Heart left ventricle (tissue), 16 donors: ENCODE measurements at regions not wholly inside any gene's neighbourhood (a gene's known extent, or its start where the extent isn't known, plus 50 kb on each side); places are given as distances from the start of the nearest gene placed in this dataset.

Experiments used
- ATAC-seq, 4 donors: fragments of 200-7000 bp; cut with Tn5 transposase; one replicate each; pipeline ENCODE4 v1.9.1; 2020 to 2022; ENCODE audit warnings: moderate library complexity in 4 of 4, mild to moderate bottlenecking in 3 of 4, moderate number of reproducible peaks in 1 of 4
- DNase-seq, 5 donors: peaks; one replicate each; pipeline ENCODE4 v3.0.0-alpha.2; 2020
- H3K27ac ChIP-seq, 12 donors: fragments of 200-600 bp; sonication (generic) in 4 of 12; one replicate each; pipeline versions ENCODE4 v1.5.0 to v1.8.0; 2016 to 2022; ENCODE audit warnings: mild to moderate bottlenecking in 2 of 12
- H3K27me3 ChIP-seq, 9 donors: fragments of 200-600 bp; sonication (generic) in 2 of 9; one replicate each; pipeline versions ENCODE4 v1.5.1 to v1.8.0; 2016 to 2022; ENCODE audit warnings: mild to moderate bottlenecking in 3 of 9
- H3K36me3 ChIP-seq, 9 donors: fragments of 200-600 bp; sonication (generic) in 2 of 9; one replicate each; pipeline versions ENCODE4 v1.5.0 to v1.8.0; 2018 to 2022; ENCODE audit warnings: mild to moderate bottlenecking in 2 of 9
- H3K4me1 ChIP-seq, 12 donors: fragments of 200-600 bp; sonication (generic) in 4 of 12; one replicate each; pipeline versions ENCODE4 v1.5.0 to v1.8.0; 2016 to 2022; ENCODE audit warnings: mild to moderate bottlenecking in 3 of 12
- H3K4me3 ChIP-seq, 12 donors: fragments of 200-600 bp; sonication (generic) in 4 of 12; one replicate each; pipeline versions ENCODE4 v1.5.0 to v1.8.0; 2017 to 2022; ENCODE audit warnings: mild to moderate bottlenecking in 9 of 12, moderate library complexity in 4 of 12
- H3K9me3 ChIP-seq, 12 donors: fragments of 200-600 bp; sonication (generic) in 4 of 12; one replicate each; pipeline versions ENCODE4 v1.5.0 to v1.8.0; 2016 to 2022; ENCODE audit warnings: mild to moderate bottlenecking in 1 of 12
- CTCF ChIP-seq, 12 donors: fragments of 200-600 bp; sonication (generic) in 4 of 12; IDR thresholded peaks; one replicate each; pipeline versions ENCODE4 v1.5.0 to v1.8.0; 2018 to 2022; ENCODE audit warnings: antibody characterized with exemption in 12 of 12, mild to moderate bottlenecking in 5 of 12
- POLR2A ChIP-seq, 2 donors: fragments of 450-650 bp; IDR thresholded peaks; one replicate each; pipeline ENCODE4 v1.6.1; 2017; ENCODE audit warnings: antibody characterized with exemption in 2 of 2, mild to moderate bottlenecking in 2 of 2, moderate library complexity in 2 of 2
- WGBS, 4 donors: extraction: QIAGEN DNeasy Blood & Tissue Kit in 2 of 4; methylation state at CpG; one replicate each; pipeline versions ENCODE4 v1.1.5 to v1.1.7; 2013 to 2018; 5-methylcytosine and 5-hydroxymethylcytosine counted together
- intact Hi-C, 10 donors: fragments of 100-400 bp; cut with DNase I; formaldehyde crosslinking; loops; one replicate each; pipeline versions ENCODE4 v1.11.1 to v1.14.2; 2022
- donor health status: ischemic (EF 13 %, LVEDD 7.1; RV severe dilation, severe dysfunction).
- donor health status: healthy with polysubstance abuse.
- donor health status: DM: no; HTN: yes; CAD: no.
- donor health status: DM: no; HTN: no; CAD: no.
- donor health status: ischemic (EF 25% LVEDD 6.9; RV normal size, moderate dysfunction).
- donor health status: ischemic (EF 25% LVEDD 5.7; RV mildly dilated, moderate dysfunction).
- donor health status: healthy.
- donor health status: DM: yes; HTN: yes; CAD: no.
- donor health status: ischemic (EF 35%, LVEDD 5.7; RV mildly dilated, moderate dysfunction).
- donor health status: nonischemic (EF 11% LVEDD 7.7; RV severe dilation, severe dysfunction).
- donor health status: DM: yes; HTN: yes; CAD: no.
- donor health status: PGD.
- donor health status: ischemic (EF 29% LVEDD 5.4; RV normal size, mild dysfunction).
- donor health status: nonischemic (EF 23%, LVEDD 6.1; RV moderate dilation, normal function).

GRCh38 chr3:72011485-72011884 is 226.5 kb upstream of the PROK2 start:
- H3K4me3 ChIP-seq = no peak overlapping the region
- TF ChIP-seq POLR2A (IDR thresholded peaks at IDR 0.05) = no peak
- no peak for TF ChIP-seq CTCF (IDR thresholded peaks at IDR 0.05)
- DNase-seq = no peak
- ATAC-seq = no peak
- 79 to 89% (median 84%) methylated on average over 4 of the region's 4 CpGs for WGBS, 4 donors
- no peaks in the 10 kb centered on the region for H3K27me3 ChIP-seq
- H3K27ac ChIP-seq = no peak overlapping the region
- H3K4me1 ChIP-seq = peaks cover 0 to 26% (median 0%) of the 10 kb centered on the region in 12 donors
- no peaks in the 10 kb centered on the region for H3K36me3 ChIP-seq
- H3K9me3 ChIP-seq = no peaks in the 10 kb centered on the region
- intact Hi-C loops = no loop called here

- peak in 3 of 4 donors; percentile 41 to 49 (median 47) for ATAC-seq
- Histone ChIP-seq H3K27ac (peak overlapping the region in 1 of 12 donors; percentile 50), H3K36me3 (no peaks in the 10 kb centered on the region), H3K27me3 (no peaks in the 10 kb centered on the region), H3K4me1 (peaks cover 0 to 26% (median 0%) of the 10 kb centered on the region in 12 donors), H3K4me3 (no peak overlapping the region), H3K9me3 (no peaks in the 10 kb centered on the region)
- intact Hi-C loops = no loop called here
- TF ChIP-seq POLR2A (IDR thresholded peaks at IDR 0.05) = no peak
- TF ChIP-seq CTCF (IDR thresholded peaks at IDR 0.05) = no peak
- DNase-seq = no peak
- WGBS, 4 donors = 73 to 79% (median 77%) methylated on average over 8 of the region's 8 CpGs
Observed at GRCh38 chr3:72009851-72010443, 225.0 kb upstream of the PROK2 start.

- Histone ChIP-seq H3K4me3 (no peak overlapping the region), H3K4me1 (peaks cover 0 to 26% (median 0%) of the 10 kb centered on the region in 12 donors), H3K27ac (peak overlapping the region in 1 of 12 donors; percentile 21), H3K27me3 (no peaks in the 10 kb centered on the region), H3K36me3 (no peaks in the 10 kb centered on the region), H3K9me3 (no peaks in the 10 kb centered on the region)
- intact Hi-C loops = no loop called here
- DNase-seq = no peak
- TF ChIP-seq POLR2A (IDR thresholded peaks at IDR 0.05) = no peak
- no peak for TF ChIP-seq CTCF (IDR thresholded peaks at IDR 0.05)
- WGBS, 4 donors = 84 to 90% (median 88%) methylated on average over 5 of the region's 5 CpGs
- ATAC-seq = peak in 1 of 4 donors; percentile 61
Observed at GRCh38 chr3:72008226-72008996, 223.5 kb upstream of the PROK2 start.
